ENCODE measurements at regions not wholly inside any gene's neighbourhood (a gene's known extent, or its start where the extent isn't known, plus 50 kb on each side); places are given as distances from the start of the nearest gene placed in this dataset.

DNA sequence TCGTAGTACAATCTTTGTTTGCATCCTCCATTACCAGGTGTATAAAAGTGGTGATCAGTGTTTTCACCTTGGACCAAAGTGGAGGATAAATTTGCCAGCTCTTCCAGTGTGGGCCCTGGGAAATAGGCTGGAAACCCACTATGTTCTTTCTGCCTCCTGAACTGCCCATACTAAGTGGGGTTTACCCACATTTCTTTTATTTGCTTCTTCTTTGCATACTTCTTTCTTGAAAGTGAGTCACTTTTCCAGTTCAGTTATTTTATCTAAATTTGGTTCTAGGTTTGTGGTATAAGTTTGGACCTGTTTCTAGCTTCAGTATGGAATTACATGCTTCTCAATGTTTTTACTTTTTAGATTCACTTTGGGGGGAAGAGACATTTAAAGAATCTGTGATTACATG is 126.2 kb upstream of the ACBD5 start:
- TF ChIP-seq, protein P1, sequence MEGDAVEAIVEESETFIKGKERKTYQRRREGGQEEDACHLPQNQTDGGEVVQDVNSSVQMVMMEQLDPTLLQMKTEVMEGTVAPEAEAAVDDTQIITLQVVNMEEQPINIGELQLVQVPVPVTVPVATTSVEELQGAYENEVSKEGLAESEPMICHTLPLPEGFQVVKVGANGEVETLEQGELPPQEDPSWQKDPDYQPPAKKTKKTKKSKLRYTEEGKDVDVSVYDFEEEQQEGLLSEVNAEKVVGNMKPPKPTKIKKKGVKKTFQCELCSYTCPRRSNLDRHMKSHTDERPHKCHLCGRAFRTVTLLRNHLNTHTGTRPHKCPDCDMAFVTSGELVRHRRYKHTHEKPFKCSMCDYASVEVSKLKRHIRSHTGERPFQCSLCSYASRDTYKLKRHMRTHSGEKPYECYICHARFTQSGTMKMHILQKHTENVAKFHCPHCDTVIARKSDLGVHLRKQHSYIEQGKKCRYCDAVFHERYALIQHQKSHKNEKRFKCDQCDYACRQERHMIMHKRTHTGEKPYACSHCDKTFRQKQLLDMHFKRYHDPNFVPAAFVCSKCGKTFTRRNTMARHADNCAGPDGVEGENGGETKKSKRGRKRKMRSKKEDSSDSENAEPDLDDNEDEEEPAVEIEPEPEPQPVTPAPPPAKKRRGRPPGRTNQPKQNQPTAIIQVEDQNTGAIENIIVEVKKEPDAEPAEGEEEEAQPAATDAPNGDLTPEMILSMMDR (IDR thresholded peaks at IDR 0.05), result no peak
- TF ChIP-seq POLR2A (IDR thresholded peaks at IDR 0.05), result no peak

All from lower leg skin (tissue), 3 donors.